CD4-positive, alpha-beta T cell treated with Interferon alpha-2 for 1 hour (primary cell): ENCODE measurements at regions not wholly inside any gene's neighbourhood (a gene's known extent, or its start where the extent isn't known, plus 50 kb on each side); places are given as distances from the start of the nearest gene placed in this dataset.

ENCODE experiments used
- DNase-seq, 2 donors: peaks; one replicate each; pipeline ENCODE4 v3.0.0-alpha.2; 2020 to 2022

DNA sequence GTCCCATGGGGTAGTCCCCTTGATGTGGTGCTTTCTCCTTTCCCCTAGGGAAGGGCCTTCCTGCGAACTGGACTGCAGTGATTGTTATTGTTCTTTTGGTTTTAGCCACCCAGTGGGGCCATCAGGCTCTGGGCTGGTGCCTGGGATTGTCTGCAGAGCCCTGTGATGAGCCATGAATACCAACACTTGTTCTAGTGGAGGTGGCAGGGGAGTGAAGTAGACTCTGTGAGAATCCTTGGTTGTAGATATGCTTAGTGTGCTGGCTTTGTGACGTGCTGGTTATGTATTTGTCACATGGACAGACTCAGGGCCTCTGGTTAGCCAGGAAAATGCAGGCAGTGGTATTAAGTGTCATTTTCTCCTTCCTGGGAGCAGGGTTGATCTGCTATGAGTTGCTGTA, 51.8 kb upstream of the NDUFB4 start:
- DNase-seq: no peak

GRCh38 chr3:120536642-120537041, 59.5 kb upstream of the NDUFB4 start:
- no peak for DNase-seq

GRCh38 chr3:120532969-120533368, 63.2 kb upstream of the NDUFB4 start:
- no peak for DNase-seq

- DNase-seq: no peak
Observed at GRCh38 chr3:120528163-120528562, 68.0 kb upstream of the NDUFB4 start.

DNA sequence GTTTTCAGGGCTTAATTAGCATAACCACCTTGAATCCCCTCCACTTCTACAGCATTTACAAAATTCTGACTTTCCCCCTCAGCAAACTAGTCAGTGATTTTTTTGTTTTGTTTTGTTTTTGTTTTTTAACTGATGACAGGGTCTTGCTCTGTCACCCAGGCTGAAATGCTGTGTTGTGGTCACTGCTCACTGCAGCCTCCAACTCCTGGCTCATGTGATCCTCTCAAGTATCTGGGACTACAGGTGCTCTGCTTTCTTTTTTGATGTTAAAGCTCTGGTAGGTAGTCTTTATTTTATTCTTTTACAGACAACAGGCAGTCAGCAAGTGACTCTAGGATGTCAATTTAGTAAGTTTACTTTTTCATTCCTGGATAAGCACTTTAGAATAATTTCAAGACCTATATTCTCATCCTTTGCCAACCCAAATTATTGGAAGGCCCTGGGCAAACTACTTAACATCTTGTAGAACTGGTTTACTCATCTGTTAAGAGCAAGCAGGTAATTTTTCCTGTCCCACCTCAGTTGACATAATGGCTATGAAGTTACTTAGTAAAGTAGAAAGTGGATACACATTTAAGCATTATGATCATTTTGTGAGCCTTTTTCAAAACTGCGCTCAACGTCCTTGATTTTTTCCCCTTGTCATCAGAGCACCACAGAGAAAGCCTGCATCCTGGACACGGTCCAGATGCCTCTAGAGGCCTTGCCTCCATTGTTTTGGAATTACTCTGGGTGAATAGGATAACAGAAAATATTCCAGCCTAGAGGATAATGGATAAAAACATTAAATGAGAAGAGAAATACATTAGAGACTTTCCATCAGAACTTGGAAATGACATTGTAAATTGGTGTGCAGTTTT, 69.9 kb upstream of the NDUFB4 start:
- no peak for DNase-seq

- no peak for DNase-seq
Observed at GRCh38 chr3:120524171-120524923, 71.8 kb upstream of the NDUFB4 start.

GRCh38 chr3:120516136-120516535, 65.3 kb upstream of the FSTL1 start:
- DNase-seq: no peak

DNA sequence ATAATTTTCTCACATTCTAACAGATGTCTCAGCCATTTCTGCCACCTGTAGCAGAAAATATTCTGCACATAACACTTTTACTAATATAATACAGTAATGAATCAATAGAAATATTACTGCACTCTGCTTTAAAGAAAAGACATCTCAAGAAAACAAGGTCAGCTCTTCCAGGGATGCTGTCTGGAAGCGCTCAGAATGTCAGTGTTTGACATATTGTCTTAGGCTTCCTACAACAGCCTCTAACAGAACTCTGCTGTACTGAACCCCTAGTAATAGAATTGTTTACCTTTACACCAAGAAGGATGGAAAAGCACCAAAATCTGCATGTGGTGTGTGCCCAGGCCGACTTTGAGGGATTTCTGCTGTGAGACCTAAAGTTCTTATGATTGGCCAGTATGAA, 61.9 kb upstream of the FSTL1 start:
- no peak for DNase-seq

- DNase-seq: peak in 1 of 2 donors; percentile 20
Observed at GRCh38 chr3:120506828-120507774, 56.3 kb upstream of the FSTL1 start.

GRCh38 chr3:120506076-120506827, 55.5 kb upstream of the FSTL1 start:
- DNase-seq: no peak

DNA sequence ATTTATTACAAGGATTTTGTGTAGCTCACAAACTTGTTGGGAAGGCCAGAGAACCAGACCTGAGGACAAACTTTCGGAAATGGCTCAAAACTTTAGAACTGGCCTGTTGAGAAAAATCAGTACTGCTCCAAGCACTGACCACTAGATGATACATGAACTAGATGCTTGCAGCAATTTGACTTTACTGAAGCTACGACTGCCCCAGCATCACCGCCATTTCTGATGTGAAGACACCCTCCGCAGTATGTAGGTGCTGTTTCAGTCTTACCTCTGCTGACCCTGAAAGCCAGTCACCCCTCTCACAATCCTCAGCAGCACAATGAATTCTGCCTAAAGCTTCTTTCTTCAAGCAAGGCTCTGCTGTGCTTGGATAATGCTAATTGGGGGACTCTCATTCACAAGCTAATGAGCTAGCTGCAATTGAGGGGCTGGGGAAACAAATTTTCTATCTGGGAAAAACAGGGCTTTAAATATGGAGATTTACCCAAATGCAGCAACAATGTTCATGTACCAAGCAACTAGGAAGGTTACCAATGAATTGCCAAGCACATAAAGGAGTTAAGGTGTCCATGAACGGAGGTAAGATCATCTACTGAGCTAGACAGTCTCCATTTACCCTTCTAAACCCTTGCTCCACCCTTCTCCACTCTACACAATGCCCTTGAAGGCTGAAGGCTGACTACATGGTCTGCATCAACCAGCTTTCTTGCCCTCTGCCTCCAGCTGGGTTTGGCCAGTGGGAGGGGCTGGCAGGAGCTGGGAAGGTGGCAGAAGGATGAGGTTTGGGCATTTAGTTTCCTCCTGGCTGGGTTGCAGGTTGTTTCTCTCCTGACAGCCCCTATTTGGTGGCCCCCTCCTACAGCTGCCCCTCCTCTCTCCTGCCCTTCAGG, 53.2 kb upstream of the FSTL1 start:
- no peak for DNase-seq

DNA sequence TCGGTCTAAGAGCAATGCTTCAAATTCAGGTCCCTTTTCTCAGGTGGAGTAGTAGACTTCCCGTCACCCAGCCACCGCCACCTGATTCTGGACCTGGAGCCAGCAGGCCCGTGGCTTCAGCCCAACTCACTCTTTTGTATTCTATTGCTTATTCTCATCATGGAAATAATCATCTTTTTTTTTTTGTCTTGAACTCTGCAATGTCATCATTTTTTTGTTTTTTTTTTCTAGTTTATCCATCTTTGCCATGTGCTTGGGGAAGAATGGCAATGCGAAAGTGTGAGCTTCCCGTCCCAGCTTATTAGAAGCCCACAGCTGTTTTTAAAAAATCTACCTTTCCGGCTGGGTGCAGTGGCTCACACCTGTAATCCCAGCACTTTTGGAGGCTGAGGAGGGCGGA, 51.3 kb upstream of the FSTL1 start:
- DNase-seq: no peak
